T-helper 1 cell treated with Interleukin-12 subunit alpha and Interleukin-12 subunit beta and Interleukin-4 antibody, amounts not matched to agents 30 ng/mL and 1 ng/mL, for 36 hours (primary cell): ENCODE measurements at regions not wholly inside any gene's neighbourhood (a gene's known extent, or its start where the extent isn't known, plus 50 kb on each side); places are given as distances from the start of the nearest gene placed in this dataset.
"Not testable (repeated sequence)": the region's sequence is repeated elsewhere in the genome, so short reads cannot be mapped to it uniquely, and the experiment has no call there.

Experiments used
- intact Hi-C: fragments of 100-400 bp; cut with micrococcal nuclease; formaldehyde crosslinking; loops from one replicate; pipeline ENCODE4 v1.15.1; 2024

- intact Hi-C loops = no loop called here
Measured at GRCh38 chr15:87753539-87753938, 503.0 kb downstream of the NTRK3 start.

- intact Hi-C loops = no loop called here
Measured at GRCh38 chr15:87752250-87752951, 504.1 kb downstream of the NTRK3 start.

- intact Hi-C loops = no loop called here
Measured at GRCh38 chr15:87748483-87748882, 508.1 kb downstream of the NTRK3 start.

GRCh38 chr15:87747087-87747486 is 509.5 kb downstream of the NTRK3 start:
- intact Hi-C loops = no loop called here

- intact Hi-C loops = no loop called here
Measured at GRCh38 chr15:87746333-87746732, 510.2 kb downstream of the NTRK3 start.

GRCh38 chr15:87744815-87745214 is 511.7 kb downstream of the NTRK3 start:
- intact Hi-C loops = no loop called here

- intact Hi-C loops = no loop called here
Measured at GRCh38 chr15:87743562-87743961, 513.0 kb downstream of the NTRK3 start.

GRCh38 chr15:87741350-87741749 is 515.2 kb downstream of the NTRK3 start:
- intact Hi-C loops = no loop called here

GRCh38 chr15:87740655-87741344 is 515.7 kb downstream of the NTRK3 start:
- intact Hi-C loops = no loop called here

GRCh38 chr15:87739866-87740265 is 516.7 kb downstream of the NTRK3 start:
- intact Hi-C loops = no loop called here

GRCh38 chr15:87739081-87739480 is 517.5 kb downstream of the NTRK3 start:
- intact Hi-C loops = no loop called here

- intact Hi-C loops = not testable (repeated sequence)
Measured at GRCh38 chr15:87737460-87737859, 519.1 kb downstream of the NTRK3 start.

- intact Hi-C loops = no loop called here
Measured at GRCh38 chr15:87736891-87737389, 519.6 kb downstream of the NTRK3 start.

GRCh38 chr15:87736401-87736800 is 520.1 kb downstream of the NTRK3 start:
- intact Hi-C loops = no loop called here

- intact Hi-C loops = no loop called here
Measured at GRCh38 chr15:87735522-87735921, 521.0 kb downstream of the NTRK3 start.

GRCh38 chr15:87734571-87735373 is 521.8 kb downstream of the NTRK3 start:
- intact Hi-C loops = no loop called here

GRCh38 chr15:87733977-87734376 is 522.6 kb downstream of the NTRK3 start:
- intact Hi-C loops = no loop called here

- intact Hi-C loops = no loop called here
Measured at GRCh38 chr15:87733541-87733941, 523.0 kb downstream of the NTRK3 start.

- intact Hi-C loops = no loop called here
Measured at GRCh38 chr15:87732976-87733375, 523.6 kb downstream of the NTRK3 start.

GRCh38 chr15:87731630-87732029 is 524.9 kb downstream of the NTRK3 start:
- intact Hi-C loops = no loop called here

- intact Hi-C loops = no loop called here
Measured at GRCh38 chr15:87730706-87731105, 525.8 kb downstream of the NTRK3 start.

- intact Hi-C loops = no loop called here
Measured at GRCh38 chr15:87728998-87729397, 527.5 kb downstream of the NTRK3 start.
